D721Med (cell line): ENCODE measurements at regions not wholly inside any gene's neighbourhood (a gene's known extent, or its start where the extent isn't known, plus 50 kb on each side); places are given as distances from the start of the nearest gene placed in this dataset.
"Not testable (repeated sequence)": the region's sequence is repeated elsewhere in the genome, so short reads cannot be mapped to it uniquely, and the experiment has no call there.

Source experiments
- DNase-seq: peaks from one replicate; pipeline ENCODE4 v3.0.0; 2011; ENCODE audit warnings: low spot score; ENCODE audit not compliant: insufficient read length
- FAIRE-seq: peaks from 2 replicates; lab custom pipeline; 2011; peaks lifted over from hg19 to GRCh38; lab: Jason Lieb, UNC
- CTCF ChIP-seq: IDR thresholded peaks from 2 replicates; pipeline ENCODE4 v1.5.1; 2012; ENCODE audit warnings: mild to moderate bottlenecking, control low read depth; ENCODE audit not compliant: insufficient read depth; ENCODE audit errors: missing control alignments

DNA sequence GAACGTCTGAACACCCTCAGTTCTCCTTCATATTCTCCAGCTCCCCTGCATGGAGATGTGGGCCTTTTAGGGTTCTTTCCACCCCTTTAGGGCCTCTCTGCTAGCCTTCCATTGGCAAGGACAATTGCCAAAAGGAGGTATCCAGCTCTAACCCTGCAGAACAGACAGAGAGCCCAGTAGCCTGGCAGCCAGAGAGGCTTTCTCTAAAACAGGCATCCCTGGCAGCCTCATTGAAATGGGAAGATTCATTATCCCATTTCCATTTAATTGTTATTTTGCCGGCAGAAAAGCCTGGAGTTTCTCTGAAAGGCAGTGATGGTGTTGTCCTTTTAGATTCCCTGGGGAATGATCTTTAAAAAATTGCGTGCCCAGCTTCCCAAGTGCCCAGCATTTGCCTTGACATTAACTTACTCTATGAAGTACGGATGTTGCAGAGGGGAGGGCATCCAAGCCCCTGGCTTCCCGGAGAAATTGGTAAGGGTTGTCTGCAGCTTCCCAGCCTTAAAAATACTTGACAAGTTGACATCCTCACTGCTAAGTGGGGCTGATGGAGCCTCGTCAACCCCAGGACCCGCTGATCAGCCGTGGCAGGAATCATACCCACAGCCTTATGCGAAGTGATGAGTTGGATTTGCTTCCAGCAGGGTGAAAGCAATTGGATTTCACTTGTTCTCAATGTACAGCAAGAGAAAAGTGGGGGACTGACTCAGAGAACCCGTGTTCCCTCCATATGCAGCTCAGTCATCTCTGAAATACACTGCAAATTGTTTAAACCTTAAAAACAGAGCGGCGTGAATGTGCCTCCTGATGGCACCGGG is 244.1 kb downstream of the CRLF2 start:
- FAIRE-seq (no peak), DNase-seq (no peak)
- TF ChIP-seq CTCF = no peak

DNA sequence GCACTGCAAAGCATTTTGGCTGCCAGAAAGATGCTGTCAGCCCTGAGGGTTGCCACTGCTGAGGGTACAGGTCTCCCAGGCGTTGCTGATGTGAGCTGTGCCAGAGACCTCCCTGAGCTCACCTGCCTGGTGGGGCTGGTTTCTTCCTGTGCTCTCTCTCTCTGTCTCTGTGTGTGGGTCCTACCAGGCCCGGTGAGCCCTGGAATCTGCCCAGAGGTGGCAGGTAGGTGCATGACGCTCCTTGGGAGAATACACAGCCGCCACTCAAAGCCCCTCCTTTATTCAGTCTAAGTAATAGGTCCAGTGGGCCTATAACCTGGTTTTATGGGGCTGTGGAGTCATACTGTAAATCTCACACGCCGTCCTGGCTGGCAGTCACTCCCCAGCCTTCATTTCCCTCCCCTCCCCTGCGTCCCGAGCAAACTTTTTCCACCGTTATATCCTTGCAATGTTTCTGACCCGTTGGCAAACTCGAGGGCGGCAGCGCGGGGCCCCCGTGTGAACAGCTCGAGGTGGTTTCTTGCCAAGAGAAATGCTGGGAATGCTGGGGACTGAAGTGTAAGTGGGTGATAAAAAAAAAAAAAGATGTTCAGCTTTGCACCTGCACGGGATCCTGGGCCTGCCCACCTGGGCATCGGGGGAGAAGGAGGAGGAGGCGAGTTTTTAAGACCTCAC is 245.9 kb downstream of the CRLF2 start:
- TF ChIP-seq CTCF = no peak
- FAIRE-seq (no peak), DNase-seq (no peak)

DNA sequence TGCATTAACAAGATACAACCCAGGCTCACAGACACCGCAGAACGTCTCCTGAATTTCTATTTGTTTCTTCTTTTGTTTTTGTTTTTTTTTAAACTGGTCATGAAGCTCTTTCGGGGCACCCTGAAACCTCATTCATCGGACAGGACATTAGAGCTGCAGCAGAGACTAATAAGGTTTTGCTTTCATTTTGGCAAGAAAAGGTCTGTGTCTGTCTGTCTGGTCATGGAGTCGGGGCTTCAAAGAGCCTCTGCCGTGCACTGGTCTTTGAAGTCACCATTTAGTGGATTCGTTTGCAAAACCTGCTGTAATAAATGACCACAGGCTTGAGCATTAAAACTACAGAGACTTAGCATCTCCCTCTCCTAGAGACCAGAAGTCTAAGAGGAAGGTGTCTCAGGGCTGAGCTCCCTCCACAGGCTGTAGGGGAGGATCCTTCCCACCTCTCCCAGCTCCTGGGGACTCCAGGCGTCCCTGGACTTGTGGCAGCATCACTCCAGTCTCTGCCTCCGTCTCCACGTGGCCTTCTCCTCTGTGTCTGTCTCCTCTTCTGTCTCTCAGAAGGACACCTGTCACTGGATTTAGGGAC is 247.5 kb downstream of the CRLF2 start:
- DNase-seq = no peak
- no peak for TF ChIP-seq CTCF
- FAIRE-seq = no peak

DNA sequence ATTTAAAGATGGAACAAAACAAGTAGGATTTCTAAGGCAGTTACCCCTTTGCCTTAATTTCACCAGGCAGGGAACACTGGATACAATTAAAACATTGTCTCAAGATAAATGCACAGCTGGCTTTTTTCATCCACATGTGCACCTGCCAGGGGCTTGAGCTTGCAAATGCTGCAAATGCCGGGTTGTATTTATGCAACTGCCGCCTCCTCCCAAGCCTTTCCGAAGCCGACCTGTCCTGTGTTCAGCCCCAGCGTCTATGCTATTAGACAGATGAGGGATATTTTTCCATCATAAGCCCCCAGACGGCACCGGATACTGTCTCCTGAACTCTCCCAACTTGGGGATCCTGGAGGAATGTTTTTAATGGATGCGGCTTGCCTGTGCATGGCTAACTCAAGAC is 251.6 kb downstream of the CRLF2 start:
- TF ChIP-seq CTCF = no peak
- DNase-seq = no peak
- FAIRE-seq = no peak

GRCh38 chrX:959595-959994 is 252.9 kb downstream of the CRLF2 start:
- FAIRE-seq (no peak), DNase-seq (no peak)
- no peak for TF ChIP-seq CTCF

DNA sequence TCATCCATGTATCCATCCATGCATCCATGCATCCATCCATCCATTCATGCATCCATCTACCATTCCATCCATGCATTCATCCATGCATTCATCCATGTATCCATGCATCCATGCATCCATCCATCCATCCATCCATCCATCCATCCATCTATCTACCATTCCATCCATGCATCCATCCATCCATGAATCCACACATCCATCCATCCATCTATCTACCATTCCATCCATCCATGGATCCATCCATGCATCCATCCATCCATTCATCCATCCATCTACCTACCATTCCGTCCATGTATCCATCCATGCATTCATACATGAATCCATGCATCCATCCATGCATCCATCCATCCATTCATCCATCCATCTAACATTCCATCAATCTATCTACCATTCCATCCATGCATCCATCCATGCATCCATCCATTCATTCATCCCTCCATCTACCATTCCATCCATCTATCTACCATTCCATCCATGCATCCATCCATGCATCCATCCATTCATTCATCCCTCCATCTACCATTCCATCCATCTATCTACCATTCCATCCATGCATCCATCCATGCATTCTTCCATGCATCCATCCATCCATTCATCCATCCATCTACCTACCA is 257.2 kb downstream of the CRLF2 start:
- not testable (repeated sequence) for DNase-seq, FAIRE-seq

- no peak for TF ChIP-seq CTCF
- DNase-seq = no peak
- no peak for FAIRE-seq
Measured at GRCh38 chrX:953879-954482, 258.5 kb downstream of the CRLF2 start.
